HL-60 (cell line): ENCODE measurements at regions not wholly inside any gene's neighbourhood (a gene's known extent, or its start where the extent isn't known, plus 50 kb on each side); places are given as distances from the start of the nearest gene placed in this dataset.

ENCODE experiments used
- DNase-seq, 2 experiments: peaks; one replicate each; pipeline ENCODE4 v3.0.0-alpha.2; 2010 to 2020; ENCODE audit warnings: low read depth in 1 of 2, low spot score in 1 of 2
- H3K27ac ChIP-seq: fragments of 250-450 bp; sonication (Bioruptor Pico); replicated peaks from 2 replicates; pipeline ENCODE4 v1.5.1; 2020; ENCODE audit warnings: mild to moderate bottlenecking, moderate library complexity
- H3K27me3 ChIP-seq: fragments of 250-450 bp; sonication (Bioruptor Pico); 2 replicates; pipeline ENCODE4 v1.5.1; 2021; ENCODE audit warnings: mild to moderate bottlenecking, moderate library complexity; ENCODE audit not compliant: insufficient read depth, poor library complexity, severe bottlenecking
- H3K4me3 ChIP-seq: replicated peaks from 2 replicates; pipeline ENCODE4 v1.5.1; 2011; ENCODE audit warnings: mild to moderate bottlenecking, control low read depth, low read length; ENCODE audit not compliant: insufficient read depth
- GABPA ChIP-seq: IDR thresholded peaks from 2 replicates; pipeline ENCODE4 v1.6.1; 2012; ENCODE audit warnings: low read depth
- POLR2AphosphoS5 ChIP-seq: IDR thresholded peaks from 2 replicates; pipeline ENCODE4 v1.6.1; 2012; ENCODE audit warnings: low read depth
- SPI1 ChIP-seq: IDR thresholded peaks from 2 replicates; pipeline ENCODE4 v1.6.1; 2012; ENCODE audit warnings: low read depth, mild to moderate bottlenecking, borderline replicate concordance
- TF ChIP-seq, protein P1 (sequence below): IDR thresholded peaks from 2 replicates; pipeline ENCODE4 v1.6.1; 2012; ENCODE audit warnings: low read depth; ENCODE audit not compliant: insufficient replicate concordance
- TF ChIP-seq, protein P2 (sequence below): IDR thresholded peaks from one replicate; pipeline ENCODE4 v1.5.1; 2011; ENCODE audit warnings: low read length, control low read depth, inconsistent platforms; ENCODE audit not compliant: insufficient read depth

DNA sequence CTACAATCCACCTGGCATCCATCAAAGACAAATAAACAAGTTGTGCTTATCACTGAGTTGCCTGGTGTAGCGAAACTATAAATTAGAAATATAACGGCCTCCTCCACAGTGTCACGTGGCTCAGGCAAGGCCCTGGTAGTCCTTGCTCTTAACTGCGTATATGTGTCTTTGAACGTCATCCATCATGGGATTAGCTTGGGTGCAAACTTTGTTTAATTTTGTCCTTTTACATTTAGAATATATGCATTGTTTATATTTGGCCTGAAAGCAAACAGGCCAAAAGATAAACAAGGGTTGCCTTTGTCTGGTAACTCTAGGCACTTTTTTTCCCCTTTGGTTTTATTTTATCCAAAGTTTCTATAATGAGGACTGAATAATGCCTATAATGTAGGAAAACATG is 184.9 kb downstream of the KIT start:
- Histone ChIP-seq H3K27ac (no peak overlapping the region), H3K27me3 (no peaks in the 10 kb centered on the region), H3K4me3 (no peak overlapping the region)
- TF ChIP-seq, protein P1, sequence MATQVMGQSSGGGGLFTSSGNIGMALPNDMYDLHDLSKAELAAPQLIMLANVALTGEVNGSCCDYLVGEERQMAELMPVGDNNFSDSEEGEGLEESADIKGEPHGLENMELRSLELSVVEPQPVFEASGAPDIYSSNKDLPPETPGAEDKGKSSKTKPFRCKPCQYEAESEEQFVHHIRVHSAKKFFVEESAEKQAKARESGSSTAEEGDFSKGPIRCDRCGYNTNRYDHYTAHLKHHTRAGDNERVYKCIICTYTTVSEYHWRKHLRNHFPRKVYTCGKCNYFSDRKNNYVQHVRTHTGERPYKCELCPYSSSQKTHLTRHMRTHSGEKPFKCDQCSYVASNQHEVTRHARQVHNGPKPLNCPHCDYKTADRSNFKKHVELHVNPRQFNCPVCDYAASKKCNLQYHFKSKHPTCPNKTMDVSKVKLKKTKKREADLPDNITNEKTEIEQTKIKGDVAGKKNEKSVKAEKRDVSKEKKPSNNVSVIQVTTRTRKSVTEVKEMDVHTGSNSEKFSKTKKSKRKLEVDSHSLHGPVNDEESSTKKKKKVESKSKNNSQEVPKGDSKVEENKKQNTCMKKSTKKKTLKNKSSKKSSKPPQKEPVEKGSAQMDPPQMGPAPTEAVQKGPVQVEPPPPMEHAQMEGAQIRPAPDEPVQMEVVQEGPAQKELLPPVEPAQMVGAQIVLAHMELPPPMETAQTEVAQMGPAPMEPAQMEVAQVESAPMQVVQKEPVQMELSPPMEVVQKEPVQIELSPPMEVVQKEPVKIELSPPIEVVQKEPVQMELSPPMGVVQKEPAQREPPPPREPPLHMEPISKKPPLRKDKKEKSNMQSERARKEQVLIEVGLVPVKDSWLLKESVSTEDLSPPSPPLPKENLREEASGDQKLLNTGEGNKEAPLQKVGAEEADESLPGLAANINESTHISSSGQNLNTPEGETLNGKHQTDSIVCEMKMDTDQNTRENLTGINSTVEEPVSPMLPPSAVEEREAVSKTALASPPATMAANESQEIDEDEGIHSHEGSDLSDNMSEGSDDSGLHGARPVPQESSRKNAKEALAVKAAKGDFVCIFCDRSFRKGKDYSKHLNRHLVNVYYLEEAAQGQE = no peak
- TF ChIP-seq SPI1 = no peak
- TF ChIP-seq, protein P2, sequence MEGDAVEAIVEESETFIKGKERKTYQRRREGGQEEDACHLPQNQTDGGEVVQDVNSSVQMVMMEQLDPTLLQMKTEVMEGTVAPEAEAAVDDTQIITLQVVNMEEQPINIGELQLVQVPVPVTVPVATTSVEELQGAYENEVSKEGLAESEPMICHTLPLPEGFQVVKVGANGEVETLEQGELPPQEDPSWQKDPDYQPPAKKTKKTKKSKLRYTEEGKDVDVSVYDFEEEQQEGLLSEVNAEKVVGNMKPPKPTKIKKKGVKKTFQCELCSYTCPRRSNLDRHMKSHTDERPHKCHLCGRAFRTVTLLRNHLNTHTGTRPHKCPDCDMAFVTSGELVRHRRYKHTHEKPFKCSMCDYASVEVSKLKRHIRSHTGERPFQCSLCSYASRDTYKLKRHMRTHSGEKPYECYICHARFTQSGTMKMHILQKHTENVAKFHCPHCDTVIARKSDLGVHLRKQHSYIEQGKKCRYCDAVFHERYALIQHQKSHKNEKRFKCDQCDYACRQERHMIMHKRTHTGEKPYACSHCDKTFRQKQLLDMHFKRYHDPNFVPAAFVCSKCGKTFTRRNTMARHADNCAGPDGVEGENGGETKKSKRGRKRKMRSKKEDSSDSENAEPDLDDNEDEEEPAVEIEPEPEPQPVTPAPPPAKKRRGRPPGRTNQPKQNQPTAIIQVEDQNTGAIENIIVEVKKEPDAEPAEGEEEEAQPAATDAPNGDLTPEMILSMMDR = no peak
- no peak for TF ChIP-seq GABPA
- TF ChIP-seq POLR2AphosphoS5 = no peak
- DNase-seq = no peak

DNA sequence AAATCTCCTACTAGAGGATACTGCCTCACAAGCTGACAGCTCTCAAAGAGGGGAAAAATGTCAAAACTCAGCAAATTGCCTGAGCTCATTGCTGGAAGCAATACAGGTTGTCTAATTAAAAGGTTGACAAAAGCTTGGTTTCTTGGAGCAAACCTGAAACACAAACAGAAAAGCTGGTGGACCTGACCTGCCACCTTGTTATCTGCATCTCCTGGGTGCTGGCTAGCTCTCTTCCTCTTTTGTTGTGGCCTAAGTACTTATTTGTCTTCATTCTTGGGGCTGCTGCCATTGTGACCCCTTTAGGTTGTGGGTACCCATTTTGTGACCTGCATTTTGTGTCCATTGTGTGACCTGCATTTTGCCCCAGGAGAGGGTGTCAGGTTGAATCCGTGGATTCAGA is 184.5 kb downstream of the KIT start:
- H3K27ac ChIP-seq = no peak overlapping the region
- TF ChIP-seq, protein P2 = no peak
- peak; percentile 61; the same call in 1 of the 2 replicates for TF ChIP-seq SPI1
- no peak for TF ChIP-seq POLR2AphosphoS5
- TF ChIP-seq, protein P1 = no peak
- TF ChIP-seq GABPA = no peak
- no peak for DNase-seq
- no peak overlapping the region for H3K4me3 ChIP-seq
- H3K27me3 ChIP-seq = no peaks in the 10 kb centered on the region

DNA sequence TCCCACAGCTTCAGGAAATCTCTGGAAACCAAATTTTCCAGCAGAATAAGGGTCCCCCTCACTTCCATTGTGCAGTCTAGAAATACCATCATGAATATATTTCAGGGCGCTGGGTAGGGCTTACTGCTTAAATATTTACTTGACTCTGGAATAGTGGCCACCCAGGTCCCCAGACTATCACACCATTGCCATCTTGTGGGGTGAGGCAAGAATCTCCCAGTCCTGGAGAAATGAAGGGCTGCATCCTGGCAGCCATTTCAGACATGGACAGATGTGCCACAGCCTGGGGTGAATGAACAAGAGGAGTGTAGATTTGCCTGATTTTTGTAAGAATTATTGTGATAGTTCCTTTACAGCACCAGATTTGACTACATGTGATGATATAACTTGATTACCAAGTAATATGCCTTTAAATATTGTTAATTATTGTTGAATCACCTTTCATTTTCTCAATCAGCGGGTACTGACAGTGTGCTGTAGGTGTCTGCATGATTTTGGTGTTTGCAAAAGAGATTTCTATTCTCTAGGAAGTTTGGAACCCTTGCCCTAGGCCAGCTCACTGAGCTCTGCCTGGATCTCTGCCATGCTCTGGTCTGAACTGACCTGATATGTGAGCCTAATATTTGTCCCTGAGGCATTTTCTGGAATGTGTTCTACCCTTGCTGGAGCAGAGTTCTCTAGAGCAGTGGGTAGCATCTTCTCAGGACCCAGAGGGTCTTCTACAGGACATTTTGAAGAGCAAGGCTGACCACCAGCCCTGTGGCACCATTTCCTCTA is 183.4 kb downstream of the KIT start:
- TF ChIP-seq, protein P2 = no peak
- TF ChIP-seq, protein P1 = no peak
- TF ChIP-seq GABPA = no peak
- TF ChIP-seq POLR2AphosphoS5 = no peak
- TF ChIP-seq SPI1 = no peak
- H3K4me3 ChIP-seq = no peak overlapping the region
- no peak overlapping the region for H3K27ac ChIP-seq
- H3K27me3 ChIP-seq = no peaks in the 10 kb centered on the region
- peak in 1 of 2 experiments; percentile 54 for DNase-seq
